ENCODE measurements at regions not wholly inside any gene's neighbourhood (a gene's known extent, or its start where the extent isn't known, plus 50 kb on each side); places are given as distances from the start of the nearest gene placed in this dataset.

DNA sequence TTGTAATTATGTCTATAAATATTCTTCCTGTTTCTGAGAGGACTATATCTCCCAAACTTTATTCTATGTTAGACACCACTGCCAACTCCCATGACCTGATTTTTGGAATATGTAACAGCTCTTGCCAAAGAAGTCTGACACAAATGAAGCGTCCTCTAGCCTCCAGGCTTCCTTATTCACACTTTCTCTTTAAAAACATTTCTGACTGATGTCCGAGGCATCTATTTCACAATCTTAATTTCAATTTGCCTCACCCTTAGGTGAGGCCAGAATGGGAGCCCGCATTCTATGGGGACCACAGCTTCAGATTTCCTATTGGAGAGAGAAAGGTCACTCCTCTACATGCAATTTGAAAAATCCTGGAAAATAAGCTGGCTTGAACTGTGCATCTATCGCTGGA lies 873.2 kb downstream of the GATA3 start:
- Histone ChIP-seq H3K4me2 (ENCODE audit: insufficient read depth, low read length) (no peak overlapping the region), H3K9ac (replicated peaks; ENCODE audit: extremely low read depth, insufficient read depth, low read length) (no peak overlapping the region), H3K9me1 (replicated peaks; ENCODE audit: control insufficient read depth, extremely low read depth, insufficient read depth, low read length) (no peaks in the 10 kb centered on the region), H3K79me2 (ENCODE audit: control insufficient read depth, insufficient read depth, low read length) (no peaks in the 10 kb centered on the region), H3K27me3 (ENCODE audit: control insufficient read depth in 2 of 2, insufficient read depth in 2 of 2, low read length in 2 of 2) (no peaks in the 10 kb centered on the region), H3K4me1 (ENCODE audit: control insufficient read depth, extremely low read depth, insufficient read depth, low read length) (no peaks in the 10 kb centered on the region), H4K20me1 (replicated peaks; ENCODE audit: control insufficient read depth, extremely low read depth, insufficient read depth, low read length) (no peaks in the 10 kb centered on the region), H3K4me3 (replicated peaks in 1 of 3; ENCODE audit: insufficient read depth in 1 of 3, low read depth in 1 of 3, low read length in 3 of 3) (no peak overlapping the region), H3K36me3 (ENCODE audit: control insufficient read depth in 2 of 2, extremely low read depth in 1 of 2, insufficient read depth in 2 of 2, low read length in 2 of 2) (no peaks in the 10 kb centered on the region), H2AFZ (ENCODE audit: low read depth, low read length) (no peak overlapping the region), H3K9me3 (replicated peaks; ENCODE audit: control insufficient read depth, insufficient read depth, low read length) (no peaks in the 10 kb centered on the region), H3K27ac (ENCODE audit: insufficient read depth, low read depth, low read length) (no peak overlapping the region)
- dilution Hi-C loops (cut with MboI; ENCODE audit: extremely low pct_ligation_motif_present, low sequenced_read_pairs): no loop called here
- POLR2A ChIA-PET: no interaction called here
- CTCF ChIA-PET: interaction anchor here (1.1 kb wide), 1 partner anchor 9 kb away, joined by 3 read pairs; no protein-coding TSS in a partner anchor
- intact Hi-C loops (cut with micrococcal nuclease): no loop called here
- DNase-seq (ENCODE audit: low read depth, low spot score) (no peak), FAIRE-seq (no peak)
- BruUV-seq (replicated peaks): no TSS peak
- TF ChIP-seq POLR2A (IDR thresholded peaks at IDR 0.05; ENCODE audit: low read depth, low read length) (no peak), FOS (IDR thresholded peaks at IDR 0.05; ENCODE audit: borderline replicate concordance, insufficient read depth, low read length) (no peak), POLR2AphosphoS5 (IDR thresholded peaks at IDR 0.05; ENCODE audit: insufficient read depth, low read depth, low read length) (no peak), MYC (IDR thresholded peaks at IDR 0.05; ENCODE audit: low read depth, low read length) (no peak), JUN (IDR thresholded peaks at IDR 0.05; ENCODE audit: borderline replicate concordance, insufficient read depth, insufficient read length, low read depth) (no peak), GATA2 (IDR thresholded peaks at IDR 0.05; ENCODE audit: insufficient read depth, insufficient read length, low read depth, low read length) (no peak), EZH2 (IDR thresholded peaks at IDR 0.05; ENCODE audit: borderline replicate concordance, low read depth, low read length, severe bottlenecking) (no peak)
- TF ChIP-seq, protein P1, sequence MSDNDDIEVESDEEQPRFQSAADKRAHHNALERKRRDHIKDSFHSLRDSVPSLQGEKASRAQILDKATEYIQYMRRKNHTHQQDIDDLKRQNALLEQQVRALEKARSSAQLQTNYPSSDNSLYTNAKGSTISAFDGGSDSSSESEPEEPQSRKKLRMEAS (IDR thresholded peaks at IDR 0.05; ENCODE audit: insufficient read depth, insufficient read length): no peak
- TF ChIP-seq, protein P2, sequence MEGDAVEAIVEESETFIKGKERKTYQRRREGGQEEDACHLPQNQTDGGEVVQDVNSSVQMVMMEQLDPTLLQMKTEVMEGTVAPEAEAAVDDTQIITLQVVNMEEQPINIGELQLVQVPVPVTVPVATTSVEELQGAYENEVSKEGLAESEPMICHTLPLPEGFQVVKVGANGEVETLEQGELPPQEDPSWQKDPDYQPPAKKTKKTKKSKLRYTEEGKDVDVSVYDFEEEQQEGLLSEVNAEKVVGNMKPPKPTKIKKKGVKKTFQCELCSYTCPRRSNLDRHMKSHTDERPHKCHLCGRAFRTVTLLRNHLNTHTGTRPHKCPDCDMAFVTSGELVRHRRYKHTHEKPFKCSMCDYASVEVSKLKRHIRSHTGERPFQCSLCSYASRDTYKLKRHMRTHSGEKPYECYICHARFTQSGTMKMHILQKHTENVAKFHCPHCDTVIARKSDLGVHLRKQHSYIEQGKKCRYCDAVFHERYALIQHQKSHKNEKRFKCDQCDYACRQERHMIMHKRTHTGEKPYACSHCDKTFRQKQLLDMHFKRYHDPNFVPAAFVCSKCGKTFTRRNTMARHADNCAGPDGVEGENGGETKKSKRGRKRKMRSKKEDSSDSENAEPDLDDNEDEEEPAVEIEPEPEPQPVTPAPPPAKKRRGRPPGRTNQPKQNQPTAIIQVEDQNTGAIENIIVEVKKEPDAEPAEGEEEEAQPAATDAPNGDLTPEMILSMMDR (IDR thresholded peaks at IDR 0.05; ENCODE audit: extremely low read depth in 1 of 2, insufficient read depth in 1 of 2, low read depth in 1 of 2, low read length in 2 of 2): no peak

All from endothelial cell of umbilical vein (primary cell).